Small intestine (tissue), 7 donors: ENCODE measurements at regions not wholly inside any gene's neighbourhood (a gene's known extent, or its start where the extent isn't known, plus 50 kb on each side); places are given as distances from the start of the nearest gene placed in this dataset.

Experiments used
- DNase-seq, 2 donors: peaks; one replicate each; pipeline versions ENCODE4 v3.0.0 to v3.0.0-alpha.2; 2013
- FAIRE-seq: peaks from 2 replicates; lab custom pipeline; 2012; peaks lifted over from hg19 to GRCh38; lab: Jason Lieb, UNC
- H3K27ac ChIP-seq, 3 donors: one replicate each; pipeline ENCODE4 v1.5.1; 2013; ENCODE audit warnings: low read length in 2 of 3, mild to moderate bottlenecking in 2 of 3, control low read depth in 1 of 3, inconsistent platforms in 1 of 3, low read depth in 1 of 3, moderate library complexity in 1 of 3
- H3K27me3 ChIP-seq, 3 donors: one replicate each; pipeline ENCODE4 v1.6.1; 2013; ENCODE audit warnings: low read length in 3 of 3, inconsistent platforms in 1 of 3; ENCODE audit not compliant: control insufficient read depth in 3 of 3, insufficient read depth in 3 of 3
- H3K36me3 ChIP-seq, 3 donors: one replicate each; pipeline ENCODE4 v1.6.1; 2013; ENCODE audit warnings: low read length in 3 of 3, inconsistent platforms in 1 of 3, low read depth in 1 of 3, mild to moderate bottlenecking in 1 of 3, moderate library complexity in 1 of 3; ENCODE audit not compliant: control insufficient read depth in 3 of 3, insufficient read depth in 2 of 3
- H3K4me1 ChIP-seq, 3 donors: one replicate each; pipeline ENCODE4 v1.6.1; 2013; ENCODE audit warnings: low read length in 2 of 3, inconsistent platforms in 1 of 3, low read depth in 1 of 3, mild to moderate bottlenecking in 1 of 3, moderate library complexity in 1 of 3; ENCODE audit not compliant: control insufficient read depth in 3 of 3, insufficient read depth in 2 of 3
- H3K4me3 ChIP-seq, 3 donors: one replicate each; pipeline ENCODE4 v1.5.1; 2013; ENCODE audit warnings: low read length in 3 of 3, control low read depth in 1 of 3, inconsistent platforms in 1 of 3, low read depth in 1 of 3, mild to moderate bottlenecking in 1 of 3, moderate library complexity in 1 of 3
- H3K9me3 ChIP-seq, 2 donors: one replicate each; pipeline ENCODE4 v1.6.1; 2013; ENCODE audit warnings: low read depth in 1 of 2, low read length in 1 of 2; ENCODE audit not compliant: control insufficient read depth in 2 of 2, insufficient read depth in 1 of 2
- WGBS, 3 donors: extraction: QIAGEN DNeasy Blood & Tissue Kit; methylation state at CpG; one replicate each; pipeline ENCODE4 v1.1.7; 2013; 5-methylcytosine and 5-hydroxymethylcytosine counted together
- donor health status: healthy with polysubstance abuse.
- donor health status: control.
- donor health status: control.
- donor health status: Bipolar disorder and iron deficiency.
- donor health status: healthy.

DNA sequence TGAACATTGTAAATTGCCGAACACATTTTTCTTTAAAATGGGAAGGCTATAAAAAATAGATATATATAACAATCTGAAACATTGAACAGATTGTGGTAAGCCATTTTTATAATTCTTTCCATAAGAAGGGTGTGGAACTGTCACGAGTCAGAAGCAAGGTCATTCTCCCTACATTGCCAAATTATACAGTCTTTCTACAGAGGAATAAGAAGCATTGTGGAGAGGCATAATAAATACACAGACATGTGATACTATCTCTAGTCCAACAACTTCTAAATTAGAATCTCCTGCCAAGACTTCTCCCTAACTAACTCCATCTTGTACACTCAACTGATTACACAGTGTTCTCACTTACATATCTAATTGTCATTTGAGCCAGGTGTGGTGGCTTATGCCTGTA, 227.9 kb downstream of the CENPF start:
- DNase-seq = no peak
- Histone ChIP-seq H3K9me3 (no peaks in the 10 kb centered on the region), H3K27ac (no peak overlapping the region), H3K4me1 (no peaks in the 10 kb centered on the region), H3K36me3 (no peaks in the 10 kb centered on the region), H3K27me3 (no peaks in the 10 kb centered on the region), H3K4me3 (no peak overlapping the region)
- FAIRE-seq = no peak
- 48 to 66% (median 57%) methylated on average over 2 of the region's 2 CpGs for WGBS, 3 donors

- Histone ChIP-seq H3K4me1 (no peaks in the 10 kb centered on the region), H3K27ac (no peak overlapping the region), H3K9me3 (no peaks in the 10 kb centered on the region), H3K36me3 (no peaks in the 10 kb centered on the region), H3K4me3 (no peak overlapping the region), H3K27me3 (no peaks in the 10 kb centered on the region)
- 70 to 94% (median 84%) methylated on average over 5 of the region's 5 CpGs for WGBS, 3 donors
- FAIRE-seq (no peak), DNase-seq (no peak)
Measured at GRCh38 chr1:214831956-214832355, 229.0 kb downstream of the CENPF start.

GRCh38 chr1:214833178-214833756, 230.3 kb downstream of the CENPF start:
- no peak overlapping the region for H3K4me3 ChIP-seq
- WGBS, 3 donors = 22 to 50% (median 28%) methylated on average over 2 of the region's 2 CpGs
- no peak for FAIRE-seq
- H3K4me1 ChIP-seq = no peaks in the 10 kb centered on the region
- no peaks in the 10 kb centered on the region for H3K9me3 ChIP-seq
- no peak for DNase-seq
- H3K27me3 ChIP-seq = no peaks in the 10 kb centered on the region
- no peak overlapping the region for H3K27ac ChIP-seq
- no peaks in the 10 kb centered on the region for H3K36me3 ChIP-seq

DNA sequence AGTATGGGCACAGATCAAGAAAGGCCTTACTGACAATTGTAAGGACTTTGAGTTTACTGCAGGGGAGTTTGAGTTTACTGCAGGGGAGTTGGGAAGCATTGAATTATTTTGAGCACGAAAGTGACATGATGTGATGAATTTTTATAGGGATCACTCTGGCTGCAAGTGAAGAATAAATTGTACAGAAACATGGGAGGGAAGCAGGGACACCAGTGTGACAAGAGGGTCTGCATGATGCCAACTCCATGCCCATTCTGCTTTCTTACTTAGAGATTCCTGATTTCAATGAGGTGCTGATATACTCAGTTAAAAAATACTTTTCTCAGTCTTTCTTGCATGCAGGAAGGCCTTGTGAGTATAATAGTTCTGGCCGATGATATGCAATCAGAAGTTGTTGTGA, 234.4 kb downstream of the CENPF start:
- DNase-seq = no peak
- no peak overlapping the region for H3K4me3 ChIP-seq
- H3K27ac ChIP-seq = no peak overlapping the region
- H3K36me3 ChIP-seq = no peaks in the 10 kb centered on the region
- no peaks in the 10 kb centered on the region for H3K9me3 ChIP-seq
- FAIRE-seq = no peak
- H3K27me3 ChIP-seq = no peaks in the 10 kb centered on the region
- 68 to 85% (median 82%) methylated on average over 2 of the region's 2 CpGs for WGBS, 3 donors
- no peaks in the 10 kb centered on the region for H3K4me1 ChIP-seq

GRCh38 chr1:214838351-214838750, 235.4 kb downstream of the CENPF start:
- Histone ChIP-seq H3K4me3 (no peak overlapping the region), H3K9me3 (no peaks in the 10 kb centered on the region), H3K36me3 (no peaks in the 10 kb centered on the region), H3K27ac (no peak overlapping the region), H3K27me3 (no peaks in the 10 kb centered on the region), H3K4me1 (no peaks in the 10 kb centered on the region)
- no peak for FAIRE-seq
- DNase-seq = no peak
- WGBS, 3 donors = 38 to 58% (median 50%) methylated on average over 3 of the region's 3 CpGs

GRCh38 chr1:214840356-214840755, 237.4 kb downstream of the CENPF start:
- Histone ChIP-seq H3K4me3 (no peak overlapping the region), H3K27ac (no peak overlapping the region), H3K9me3 (no peaks in the 10 kb centered on the region), H3K27me3 (no peaks in the 10 kb centered on the region), H3K4me1 (no peaks in the 10 kb centered on the region), H3K36me3 (no peaks in the 10 kb centered on the region)
- WGBS, 3 donors = 49 to 57% (median 53%) methylated on average over 3 of the region's 3 CpGs
- FAIRE-seq (no peak), DNase-seq (no peak)

- WGBS, 3 donors = 63 to 81% (median 79%) methylated on average over 2 of the region's 2 CpGs
- H3K4me1 ChIP-seq = no peaks in the 10 kb centered on the region
- no peak overlapping the region for H3K4me3 ChIP-seq
- H3K27ac ChIP-seq = no peak overlapping the region
- H3K9me3 ChIP-seq = no peaks in the 10 kb centered on the region
- DNase-seq (no peak), FAIRE-seq (no peak)
- no peaks in the 10 kb centered on the region for H3K36me3 ChIP-seq
- no peaks in the 10 kb centered on the region for H3K27me3 ChIP-seq
Measured at GRCh38 chr1:214842856-214843255, 239.7 kb upstream of the KCNK2 start.

DNA sequence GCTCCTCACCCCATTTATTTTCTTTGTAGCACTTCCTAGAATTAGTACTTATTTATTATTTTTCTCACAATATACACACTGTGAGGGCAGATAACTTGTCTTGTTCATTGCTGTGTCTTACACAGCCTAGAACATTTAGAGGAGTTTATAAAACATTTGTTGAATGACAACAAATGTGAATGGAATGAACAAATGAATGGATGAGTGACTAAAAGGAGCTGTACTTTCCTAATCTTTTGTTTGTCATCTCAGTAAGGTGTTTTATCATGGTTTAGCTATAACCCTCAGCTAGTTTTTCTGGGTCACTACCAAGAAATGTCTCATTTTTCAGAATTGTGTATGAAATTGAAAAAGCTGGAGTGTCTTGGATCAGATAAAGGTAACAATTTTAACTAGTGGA, 239.3 kb upstream of the KCNK2 start:
- DNase-seq (no peak), FAIRE-seq (no peak)
- H3K4me3 ChIP-seq = no peak overlapping the region
- H3K4me1 ChIP-seq = no peaks in the 10 kb centered on the region
- no peaks in the 10 kb centered on the region for H3K36me3 ChIP-seq
- no peaks in the 10 kb centered on the region for H3K27me3 ChIP-seq
- no peak overlapping the region for H3K27ac ChIP-seq
- no peaks in the 10 kb centered on the region for H3K9me3 ChIP-seq

DNA sequence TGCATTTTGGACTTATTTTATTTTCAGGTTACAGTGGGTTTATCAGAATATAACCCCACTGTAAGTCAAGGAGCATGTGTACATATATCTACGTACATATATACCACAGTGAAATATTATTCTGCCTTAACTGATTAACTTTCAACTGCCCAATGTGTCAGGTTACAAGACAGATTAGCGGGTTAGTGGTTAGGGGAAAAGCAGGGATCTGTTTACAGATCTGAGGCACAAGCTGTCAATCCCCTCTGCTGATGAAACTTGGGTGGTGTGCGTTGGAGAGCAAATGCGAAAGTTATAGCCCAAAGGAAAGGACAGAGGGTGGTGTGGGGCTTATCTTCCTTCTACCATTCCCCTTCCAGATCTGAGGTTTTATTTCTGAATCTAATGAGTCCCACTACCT, 238.2 kb upstream of the KCNK2 start:
- no peaks in the 10 kb centered on the region for H3K36me3 ChIP-seq
- DNase-seq = no peak
- H3K4me1 ChIP-seq = no peaks in the 10 kb centered on the region
- no peaks in the 10 kb centered on the region for H3K27me3 ChIP-seq
- 72 to 80% (median 79%) methylated on average over 4 of the region's 4 CpGs for WGBS, 3 donors
- FAIRE-seq = no peak
- no peaks in the 10 kb centered on the region for H3K9me3 ChIP-seq
- no peak overlapping the region for H3K4me3 ChIP-seq
- H3K27ac ChIP-seq = no peak overlapping the region
